ENCODE measurements at regions not wholly inside any gene's neighbourhood (a gene's known extent, or its start where the extent isn't known, plus 50 kb on each side); places are given as distances from the start of the nearest gene placed in this dataset.

GRCh38 chr20:12946789-12947188, 62.0 kb upstream of the SPTLC3 start:
- TF ChIP-seq POLR2A (IDR thresholded peaks at IDR 0.05), result no peak
- no peak for TF ChIP-seq CTCF (IDR thresholded peaks at IDR 0.05)
